GM23338 (cell line): ENCODE measurements at regions not wholly inside any gene's neighbourhood (a gene's known extent, or its start where the extent isn't known, plus 50 kb on each side); places are given as distances from the start of the nearest gene placed in this dataset.

ENCODE experiments used
- ATAC-seq: fragments of 200-7000 bp; cut with Tn5 transposase; 3 replicates; pipeline ENCODE4 v1.9.1; 2020
- DNase-seq: peaks from one replicate; pipeline ENCODE4 v3.0.0-alpha.2; 2015; ENCODE audit warnings: low spot score
- H2AFZ ChIP-seq: fragments of 200-600 bp; sonication (generic); 2 replicates; pipeline ENCODE4 v1.8.0; 2016; ENCODE audit warnings: antibody characterized with exemption, mild to moderate bottlenecking, moderate library complexity
- H3F3A ChIP-seq: fragments of 200-600 bp; sonication (generic); replicated peaks from 2 replicates; pipeline ENCODE4 v1.8.0; 2017; ENCODE audit warnings: antibody characterized with exemption, mixed run types, low read depth
- H3K27ac ChIP-seq: fragments of 200-600 bp; sonication (generic); 2 replicates; pipeline ENCODE4 v1.6.1; 2016; ENCODE audit warnings: low read depth
- H3K27me3 ChIP-seq: fragments of 200-600 bp; sonication (generic); 2 replicates; pipeline ENCODE4 v1.8.0; 2016; ENCODE audit warnings: mild to moderate bottlenecking, mixed run types, moderate library complexity; ENCODE audit not compliant: insufficient read depth
- H3K36me3 ChIP-seq: fragments of 200-600 bp; sonication (generic); 2 replicates; pipeline ENCODE4 v1.8.0; 2016; ENCODE audit warnings: mild to moderate bottlenecking; ENCODE audit not compliant: insufficient read depth
- H3K4me1 ChIP-seq: fragments of 200-600 bp; sonication (generic); 2 replicates; pipeline ENCODE4 v1.8.0; 2016; ENCODE audit warnings: mild to moderate bottlenecking, moderate library complexity; ENCODE audit not compliant: insufficient read depth
- H3K4me2 ChIP-seq: fragments of 200-600 bp; sonication (generic); 2 replicates; pipeline ENCODE4 v1.7.1; 2017; ENCODE audit warnings: mixed run types
- H3K4me3 ChIP-seq: fragments of 200-600 bp; sonication (generic); 2 replicates; pipeline ENCODE4 v1.6.1; 2016; ENCODE audit warnings: mixed run types
- H3K79me2 ChIP-seq: fragments of 200-600 bp; sonication (generic); replicated peaks from 2 replicates; pipeline ENCODE4 v1.8.0; 2017; ENCODE audit warnings: mild to moderate bottlenecking; ENCODE audit not compliant: insufficient read depth
- H3K9me2 ChIP-seq: fragments of 200-600 bp; sonication (generic); 2 replicates; pipeline ENCODE4 v1.8.0; 2017; ENCODE audit not compliant: insufficient read depth
- H4K20me1 ChIP-seq: fragments of 200-600 bp; sonication (generic); replicated peaks from 2 replicates; pipeline ENCODE4 v1.8.0; 2017; ENCODE audit warnings: mild to moderate bottlenecking; ENCODE audit not compliant: insufficient read depth
- H3K27ac Mint-ChIP-seq: 2 replicates; pipeline ENCODE4 v1.8.0; 2020; ENCODE audit warnings: inconsistent platforms, mild to moderate bottlenecking, moderate library complexity, mixed read lengths
- H3K27me3 Mint-ChIP-seq: 3 replicates; pipeline ENCODE4 v1.8.0; 2022; ENCODE audit warnings: low read depth, mild to moderate bottlenecking, moderate library complexity, mixed read lengths, inconsistent platforms; ENCODE audit not compliant: insufficient read depth, poor library complexity
- H3K36me3 Mint-ChIP-seq: 3 replicates; pipeline ENCODE4 v1.8.0; 2021; ENCODE audit warnings: low read depth, mild to moderate bottlenecking, inconsistent platforms, moderate library complexity, mixed read lengths
- H3K4me1 Mint-ChIP-seq: 3 replicates; pipeline ENCODE4 v1.8.0; 2020; ENCODE audit warnings: mild to moderate bottlenecking, inconsistent platforms, mixed read lengths
- H3K4me3 Mint-ChIP-seq: 3 replicates; pipeline ENCODE4 v1.8.0; 2021; ENCODE audit warnings: moderate library complexity, mild to moderate bottlenecking, inconsistent platforms, mixed read lengths
- H3K9me3 Mint-ChIP-seq: 3 replicates; pipeline ENCODE4 v1.8.0; 2020; ENCODE audit warnings: moderate library complexity, mild to moderate bottlenecking, inconsistent platforms, mixed read lengths
- CREB1 ChIP-seq: fragments of 250-450 bp; sonication (Bioruptor Pico); IDR thresholded peaks from 2 replicates; pipeline ENCODE4 v1.5.0; 2020; ENCODE audit warnings: low read depth, mild to moderate bottlenecking, moderate library complexity
- CTCF ChIP-seq, 2 experiments: fragments of 200-600 bp in 1 of 2; sonication (generic) in 1 of 2; conservative IDR thresholded peaks; 2 replicates each; pipeline versions ENCODE4 v1.5.1 to v1.6.1; 2016 to 2017; ENCODE audit warnings: antibody characterized with exemption in 2 of 2, low read depth in 2 of 2, mild to moderate bottlenecking in 2 of 2, moderate library complexity in 1 of 2
- ETS1 ChIP-seq: IDR thresholded peaks from 2 replicates; pipeline ENCODE4 v1.6.1; 2016; ENCODE audit warnings: antibody characterized with exemption
- EZH2 ChIP-seq: fragments of 200-600 bp; sonication (generic); IDR thresholded peaks from one replicate; pipeline ENCODE4 v1.8.0; 2017; ENCODE audit warnings: antibody characterized with exemption, mild to moderate bottlenecking, low read depth; ENCODE audit not compliant: unreplicated experiment
- EZH2phosphoT487 ChIP-seq: fragments of 200-600 bp; sonication (generic); IDR thresholded peaks from one replicate; pipeline ENCODE4 v1.8.1; 2018; ENCODE audit warnings: antibody characterized with exemption; ENCODE audit not compliant: unreplicated experiment
- JUNB ChIP-seq: IDR thresholded peaks from one replicate; pipeline ENCODE4 v1.6.1; 2016; ENCODE audit warnings: antibody characterized with exemption; ENCODE audit not compliant: unreplicated experiment
- NANOG ChIP-seq: IDR thresholded peaks from 2 replicates; pipeline ENCODE4 v1.6.1; 2016; ENCODE audit warnings: antibody characterized with exemption, borderline replicate concordance
- POLR2AphosphoS5 ChIP-seq: IDR thresholded peaks from 2 replicates; pipeline ENCODE4 v1.6.1; 2016; ENCODE audit warnings: antibody characterized with exemption, low read depth
- REST ChIP-seq: IDR thresholded peaks from one replicate; pipeline ENCODE4 v1.6.1; 2018; ENCODE audit warnings: antibody characterized with exemption; ENCODE audit not compliant: unreplicated experiment
- STAT1 ChIP-seq: IDR thresholded peaks from one replicate; pipeline ENCODE4 v1.6.1; 2016; ENCODE audit warnings: antibody characterized with exemption; ENCODE audit not compliant: unreplicated experiment
- ZNF114 ChIP-seq: fragments of 250-450 bp; sonication (Bioruptor Pico); IDR thresholded peaks from 2 replicates; pipeline ENCODE4 v1.5.0; 2020; ENCODE audit warnings: mild to moderate bottlenecking, moderate library complexity
- ZNF331 ChIP-seq: fragments of 250-450 bp; sonication (Bioruptor Pico); IDR thresholded peaks from 2 replicates; pipeline ENCODE4 v1.5.0; 2020; ENCODE audit warnings: low read depth, mild to moderate bottlenecking, moderate library complexity
- TF ChIP-seq, protein P1 (sequence below): fragments of 250-450 bp; sonication (Bioruptor Pico); IDR thresholded peaks from 2 replicates; pipeline ENCODE4 v1.5.0; 2020; ENCODE audit warnings: mild to moderate bottlenecking, moderate library complexity

DNA sequence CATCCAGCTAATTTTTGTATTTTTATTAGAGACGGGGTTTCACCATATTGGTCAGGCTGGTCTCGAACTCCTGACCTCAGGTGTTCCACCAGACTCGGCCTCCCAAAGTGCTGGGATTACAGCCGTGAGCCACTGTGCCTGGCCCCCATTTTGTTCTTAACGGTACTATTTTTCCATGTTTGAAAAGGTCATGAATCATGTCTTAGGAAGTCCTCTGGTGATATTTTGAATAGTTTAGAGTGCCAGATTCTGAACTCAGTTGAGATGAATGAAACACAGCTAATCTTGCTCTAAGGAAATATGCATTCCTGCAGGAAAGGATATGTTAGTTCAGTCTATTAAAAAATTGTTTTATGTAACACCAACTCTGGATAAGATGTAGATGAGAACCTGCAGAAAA is 62.6 kb upstream of the ATP2B4 start (continued):
- TF ChIP-seq CREB1 (CRISPR knock-in tag): no peak
- no peak for TF ChIP-seq POLR2AphosphoS5
- TF ChIP-seq NANOG: no peak

- ATAC-seq (no peak), DNase-seq (no peak)
- H4K20me1 ChIP-seq: no peaks in the 10 kb centered on the region
- H3K9me2 ChIP-seq: peaks cover 6% of the 10 kb centered on the region; the same call in 1 of the 2 replicates
- Mint-ChIP-seq H3K27ac (no peak overlapping the region), H3K27me3 (peaks cover 6% of the 10 kb centered on the region), H3K9me3 (no peaks in the 10 kb centered on the region), H3K4me1 (no peaks in the 10 kb centered on the region), H3K4me3 (no peak overlapping the region), H3K36me3 (no peaks in the 10 kb centered on the region)
- no peaks in the 10 kb centered on the region for H3F3A ChIP-seq
- no peaks in the 10 kb centered on the region for H3K4me1 ChIP-seq
- no peak overlapping the region for H3K4me3 ChIP-seq
- no peaks in the 10 kb centered on the region for H3K27me3 ChIP-seq
- H2AFZ ChIP-seq: no peak overlapping the region
- H3K79me2 ChIP-seq: no peaks in the 10 kb centered on the region
- H3K4me2 ChIP-seq: no peak overlapping the region
- TF ChIP-seq REST (no peak), CTCF (conservative IDR thresholded peaks at IDR 0.05; ENCODE audit: low read depth in 2 of 2) (no peak), EZH2 (no peak), JUNB (no peak), EZH2phosphoT487 (no peak), NANOG (no peak), ETS1 (no peak), ZNF114 (no peak), POLR2AphosphoS5 (no peak), STAT1 (no peak), ZNF331 (CRISPR knock-in tag) (no peak), CREB1 (CRISPR knock-in tag) (no peak)
- TF ChIP-seq, protein P1, sequence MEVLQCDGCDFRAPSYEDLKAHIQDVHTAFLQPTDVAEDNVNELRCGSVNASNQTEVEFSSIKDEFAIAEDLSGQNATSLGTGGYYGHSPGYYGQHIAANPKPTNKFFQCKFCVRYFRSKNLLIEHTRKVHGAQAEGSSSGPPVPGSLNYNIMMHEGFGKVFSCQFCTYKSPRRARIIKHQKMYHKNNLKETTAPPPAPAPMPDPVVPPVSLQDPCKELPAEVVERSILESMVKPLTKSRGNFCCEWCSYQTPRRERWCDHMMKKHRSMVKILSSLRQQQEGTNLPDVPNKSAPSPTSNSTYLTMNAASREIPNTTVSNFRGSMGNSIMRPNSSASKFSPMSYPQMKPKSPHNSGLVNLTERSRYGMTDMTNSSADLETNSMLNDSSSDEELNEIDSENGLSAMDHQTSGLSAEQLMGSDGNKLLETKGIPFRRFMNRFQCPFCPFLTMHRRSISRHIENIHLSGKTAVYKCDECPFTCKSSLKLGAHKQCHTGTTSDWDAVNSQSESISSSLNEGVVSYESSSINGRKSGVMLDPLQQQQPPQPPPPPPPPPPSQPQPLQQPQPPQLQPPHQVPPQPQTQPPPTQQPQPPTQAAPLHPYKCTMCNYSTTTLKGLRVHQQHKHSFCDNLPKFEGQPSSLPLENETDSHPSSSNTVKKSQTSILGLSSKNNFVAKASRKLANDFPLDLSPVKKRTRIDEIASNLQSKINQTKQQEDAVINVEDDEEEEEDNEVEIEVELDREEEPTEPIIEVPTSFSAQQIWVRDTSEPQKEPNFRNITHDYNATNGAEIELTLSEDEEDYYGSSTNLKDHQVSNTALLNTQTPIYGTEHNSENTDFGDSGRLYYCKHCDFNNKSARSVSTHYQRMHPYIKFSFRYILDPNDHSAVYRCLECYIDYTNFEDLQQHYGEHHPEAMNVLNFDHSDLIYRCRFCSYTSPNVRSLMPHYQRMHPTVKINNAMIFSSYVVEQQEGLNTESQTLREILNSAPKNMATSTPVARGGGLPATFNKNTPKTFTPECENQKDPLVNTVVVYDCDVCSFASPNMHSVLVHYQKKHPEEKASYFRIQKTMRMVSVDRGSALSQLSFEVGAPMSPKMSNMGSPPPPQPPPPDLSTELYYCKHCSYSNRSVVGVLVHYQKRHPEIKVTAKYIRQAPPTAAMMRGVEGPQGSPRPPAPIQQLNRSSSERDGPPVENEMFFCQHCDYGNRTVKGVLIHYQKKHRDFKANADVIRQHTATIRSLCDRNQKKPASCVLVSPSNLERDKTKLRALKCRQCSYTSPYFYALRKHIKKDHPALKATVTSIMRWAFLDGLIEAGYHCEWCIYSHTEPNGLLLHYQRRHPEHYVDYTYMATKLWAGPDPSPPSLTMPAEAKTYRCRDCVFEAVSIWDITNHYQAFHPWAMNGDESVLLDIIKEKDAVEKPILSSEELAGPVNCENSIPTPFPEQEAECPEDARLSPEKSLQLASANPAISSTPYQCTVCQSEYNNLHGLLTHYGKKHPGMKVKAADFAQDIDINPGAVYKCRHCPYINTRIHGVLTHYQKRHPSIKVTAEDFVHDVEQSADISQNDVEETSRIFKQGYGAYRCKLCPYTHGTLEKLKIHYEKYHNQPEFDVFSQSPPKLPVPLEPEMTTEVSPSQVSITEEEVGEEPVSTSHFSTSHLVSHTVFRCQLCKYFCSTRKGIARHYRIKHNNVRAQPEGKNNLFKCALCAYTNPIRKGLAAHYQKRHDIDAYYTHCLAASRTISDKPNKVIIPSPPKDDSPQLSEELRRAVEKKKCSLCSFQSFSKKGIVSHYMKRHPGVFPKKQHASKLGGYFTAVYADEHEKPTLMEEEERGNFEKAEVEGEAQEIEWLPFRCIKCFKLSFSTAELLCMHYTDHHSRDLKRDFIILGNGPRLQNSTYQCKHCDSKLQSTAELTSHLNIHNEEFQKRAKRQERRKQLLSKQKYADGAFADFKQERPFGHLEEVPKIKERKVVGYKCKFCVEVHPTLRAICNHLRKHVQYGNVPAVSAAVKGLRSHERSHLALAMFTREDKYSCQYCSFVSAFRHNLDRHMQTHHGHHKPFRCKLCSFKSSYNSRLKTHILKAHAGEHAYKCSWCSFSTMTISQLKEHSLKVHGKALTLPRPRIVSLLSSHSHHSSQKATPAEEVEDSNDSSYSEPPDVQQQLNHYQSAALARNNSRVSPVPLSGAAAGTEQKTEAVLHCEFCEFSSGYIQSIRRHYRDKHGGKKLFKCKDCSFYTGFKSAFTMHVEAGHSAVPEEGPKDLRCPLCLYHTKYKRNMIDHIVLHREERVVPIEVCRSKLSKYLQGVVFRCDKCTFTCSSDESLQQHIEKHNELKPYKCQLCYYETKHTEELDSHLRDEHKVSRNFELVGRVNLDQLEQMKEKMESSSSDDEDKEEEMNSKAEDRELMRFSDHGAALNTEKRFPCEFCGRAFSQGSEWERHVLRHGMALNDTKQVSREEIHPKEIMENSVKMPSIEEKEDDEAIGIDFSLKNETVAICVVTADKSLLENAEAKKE (CRISPR knock-in tag): no peak
- no peak overlapping the region for H3K27ac ChIP-seq
- H3K36me3 ChIP-seq: no peaks in the 10 kb centered on the region
Observed at GRCh38 chr1:203565049-203565448, 61.6 kb upstream of the ATP2B4 start.
